Globus pallidus (tissue), 1 donor: ENCODE measurements at regions not wholly inside any gene's neighbourhood (a gene's known extent, or its start where the extent isn't known, plus 50 kb on each side); places are given as distances from the start of the nearest gene placed in this dataset.
A peak's percentile ranks its signal among the peaks of the same experiment; 100 is the strongest.
"Not testable (repeated sequence)": the region's sequence is repeated elsewhere in the genome, so short reads cannot be mapped to it uniquely, and the experiment has no call there.

ENCODE experiments used
- DNase-seq: peaks from one replicate; pipeline ENCODE4 v3.0.0-alpha.2; 2015; ENCODE audit warnings: low spot score

DNA sequence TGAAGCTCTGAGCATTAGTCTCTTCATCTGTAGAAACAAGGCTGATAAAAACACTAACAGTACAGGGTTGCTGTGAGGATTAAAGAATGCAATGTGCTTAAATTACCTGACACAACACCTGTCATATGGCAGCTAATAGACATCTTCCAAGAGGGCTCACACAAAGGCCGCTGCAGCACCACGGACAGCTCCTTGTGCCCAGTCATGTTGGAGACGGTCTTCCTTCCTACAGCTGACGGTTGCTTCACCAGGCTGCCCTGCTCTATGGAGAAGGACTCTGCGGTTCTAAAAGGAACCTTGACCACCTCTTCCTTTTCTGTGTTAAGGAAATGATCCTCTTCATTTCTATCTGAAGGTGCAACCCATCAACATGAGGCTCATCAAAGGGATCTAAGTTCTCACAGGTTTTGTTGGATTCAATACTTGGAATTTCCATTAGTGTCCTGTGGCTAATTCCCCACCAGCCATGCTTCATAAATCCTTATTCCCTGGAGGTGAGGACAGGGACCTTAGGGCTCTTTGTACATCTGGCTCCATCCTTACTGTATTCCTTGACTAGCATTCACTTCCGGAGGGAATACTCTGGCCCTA, 138.9 kb upstream of the CES5A start:
- DNase-seq: peak; percentile 7

DNA sequence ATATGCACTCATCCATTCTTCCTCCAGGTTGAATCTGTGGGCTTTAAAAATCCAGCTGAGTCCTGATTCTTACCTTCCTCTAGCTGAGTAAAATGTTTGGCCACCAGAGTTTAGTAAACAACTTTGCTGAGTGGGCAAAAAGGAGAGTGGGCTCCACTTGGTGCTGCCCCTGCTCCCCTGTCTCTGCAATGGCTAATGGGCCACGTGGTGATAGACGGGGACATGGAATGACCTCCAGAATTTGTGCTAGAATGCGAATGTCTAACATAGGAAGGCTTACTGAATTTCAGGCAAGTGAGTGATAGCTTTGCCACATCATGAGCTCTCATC, 137.3 kb upstream of the CES5A start:
- DNase-seq: no peak

DNA sequence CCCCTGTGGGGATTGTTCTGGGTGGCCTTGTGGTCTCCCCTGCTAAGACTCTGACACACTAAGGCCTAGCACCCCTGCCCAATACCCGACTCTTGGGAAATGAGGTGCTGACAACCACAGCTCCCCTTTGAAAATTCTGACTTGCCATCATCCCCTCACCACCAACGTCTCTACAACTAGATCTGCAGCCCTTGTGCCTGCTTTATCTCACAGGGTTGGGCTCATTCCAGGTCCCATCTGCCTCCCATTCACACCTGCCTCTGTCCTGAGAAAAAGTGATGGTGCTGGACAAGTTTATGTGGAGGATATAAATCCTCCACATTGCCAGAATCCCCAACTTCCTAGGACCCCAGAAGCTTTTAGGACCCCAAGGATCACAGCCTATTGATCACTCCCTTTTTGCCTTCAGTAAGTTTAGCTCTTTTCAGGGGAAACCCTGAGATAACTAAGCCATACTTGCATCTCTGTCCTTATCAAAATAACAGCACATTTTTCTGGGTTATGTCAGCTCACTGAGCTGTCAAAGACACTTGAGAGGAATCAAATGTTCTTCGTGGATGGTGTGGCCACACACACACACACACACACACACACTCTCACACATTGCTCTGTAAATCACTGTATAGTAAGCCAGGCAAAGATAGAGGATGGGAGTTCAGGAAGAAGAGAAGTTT, 136.8 kb upstream of the CES5A start:
- no peak for DNase-seq

DNA sequence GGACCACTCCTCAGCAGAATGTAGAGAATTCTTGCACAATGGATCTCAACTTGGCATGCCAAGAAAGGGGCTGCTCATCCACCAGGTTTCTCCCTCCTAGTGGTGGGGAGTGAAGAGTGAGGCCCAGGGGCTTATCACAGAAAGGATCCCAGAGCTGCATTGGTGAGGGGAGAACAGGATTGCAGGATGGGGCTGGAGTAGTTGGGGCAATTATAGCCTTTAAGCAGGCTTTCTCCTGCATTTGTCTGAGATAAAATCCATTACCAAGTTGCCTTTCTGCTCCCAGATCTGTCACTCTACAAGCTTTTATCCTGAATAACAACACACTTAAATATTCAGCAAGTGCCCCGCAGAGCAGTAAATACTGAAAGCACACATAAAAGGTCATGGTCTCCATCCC, 130.8 kb upstream of the CES5A start:
- DNase-seq: no peak

DNA sequence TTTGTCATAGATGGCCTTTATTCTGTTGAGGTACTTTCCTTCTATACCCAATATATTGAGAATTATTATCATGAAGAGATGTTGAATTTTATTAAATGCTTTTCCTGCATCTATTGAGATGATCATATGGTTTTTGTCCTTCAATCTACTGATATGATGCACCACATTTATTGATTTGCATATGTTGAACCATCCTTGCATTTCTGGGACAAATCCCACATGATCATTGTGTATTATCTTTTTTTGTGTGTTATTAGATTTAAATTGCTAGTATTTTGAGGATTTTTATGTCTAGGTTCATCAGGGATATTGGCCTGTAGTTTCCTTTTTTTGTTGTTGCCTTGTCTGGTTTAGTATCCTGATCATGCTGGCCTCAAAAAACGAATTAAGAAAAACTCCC, 124.5 kb upstream of the CES5A start:
- DNase-seq: no peak

DNA sequence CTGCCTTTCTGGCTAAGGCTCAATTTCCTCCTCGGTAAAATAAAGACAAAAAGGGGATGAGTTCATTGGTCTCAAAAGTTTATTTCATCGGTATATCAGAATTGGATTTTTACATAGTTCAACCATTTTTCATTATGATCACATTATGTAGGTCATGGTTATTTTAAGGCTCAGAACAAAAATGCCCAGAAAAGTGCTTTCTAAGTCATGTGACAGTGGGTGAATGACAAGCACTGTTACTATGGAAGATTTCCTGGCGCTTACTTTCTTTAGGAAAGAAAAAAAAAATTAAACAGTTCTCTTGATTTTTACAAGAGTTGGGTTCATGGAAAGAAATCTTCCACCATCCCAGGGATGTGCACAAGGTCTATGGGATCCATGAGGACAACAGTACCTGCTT, 117.9 kb upstream of the CES5A start:
- no peak for DNase-seq

DNA sequence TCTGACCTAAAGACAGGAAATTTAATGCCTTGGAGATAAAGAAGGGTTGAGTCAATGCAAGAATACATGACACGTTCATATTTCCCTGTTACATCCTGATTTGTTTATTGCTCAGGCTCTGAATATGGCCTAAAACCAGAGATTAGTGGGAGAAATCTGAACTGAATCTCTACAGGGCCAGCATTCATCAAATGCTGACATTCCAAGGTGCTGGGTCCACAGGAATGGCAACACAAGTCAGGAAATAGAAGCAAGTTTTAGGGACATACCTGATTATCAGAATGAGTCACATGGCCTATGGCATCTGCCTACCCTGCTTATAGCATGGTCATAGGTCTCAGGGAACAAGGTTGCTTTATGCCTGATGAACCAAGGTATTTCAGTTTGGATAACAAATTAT, 117.4 kb upstream of the CES5A start:
- no peak for DNase-seq

DNA sequence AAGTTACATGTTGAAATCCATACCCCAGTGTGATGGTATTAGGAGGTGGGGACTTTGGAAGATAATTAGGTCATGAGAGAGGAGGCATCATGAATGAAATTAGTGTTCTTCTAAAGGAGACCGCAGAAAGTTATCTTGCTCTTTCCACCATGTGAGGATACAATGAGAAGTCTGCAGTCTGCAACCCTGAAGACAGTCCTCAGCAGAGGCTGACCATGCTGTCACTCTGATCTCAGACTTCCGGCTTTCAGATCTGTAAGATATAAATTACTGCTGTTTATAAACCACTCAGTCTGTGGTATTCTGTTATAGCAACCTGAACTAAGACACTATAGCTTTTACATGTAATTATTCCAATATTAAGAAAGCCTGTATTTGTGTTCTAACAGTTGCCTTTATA, 116.7 kb upstream of the CES5A start:
- DNase-seq: no peak

DNA sequence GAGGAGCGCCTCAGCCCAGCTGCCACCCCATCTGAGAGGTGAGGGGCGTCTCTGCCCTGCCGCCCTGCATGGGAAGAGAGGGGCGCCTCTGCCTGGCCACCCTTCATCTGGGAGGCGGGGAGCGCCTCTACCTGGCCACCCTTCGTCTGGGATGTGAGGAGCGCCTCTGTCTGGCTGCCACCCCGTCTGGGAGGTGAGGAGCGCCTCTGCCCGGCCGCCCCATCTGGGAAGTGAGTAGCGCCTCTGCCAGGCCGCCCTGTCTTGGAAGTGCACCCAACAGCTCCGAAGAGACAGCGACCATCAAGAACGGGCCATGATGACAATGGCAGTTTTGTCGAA, 114.4 kb upstream of the CES5A start:
- no peak for DNase-seq

DNA sequence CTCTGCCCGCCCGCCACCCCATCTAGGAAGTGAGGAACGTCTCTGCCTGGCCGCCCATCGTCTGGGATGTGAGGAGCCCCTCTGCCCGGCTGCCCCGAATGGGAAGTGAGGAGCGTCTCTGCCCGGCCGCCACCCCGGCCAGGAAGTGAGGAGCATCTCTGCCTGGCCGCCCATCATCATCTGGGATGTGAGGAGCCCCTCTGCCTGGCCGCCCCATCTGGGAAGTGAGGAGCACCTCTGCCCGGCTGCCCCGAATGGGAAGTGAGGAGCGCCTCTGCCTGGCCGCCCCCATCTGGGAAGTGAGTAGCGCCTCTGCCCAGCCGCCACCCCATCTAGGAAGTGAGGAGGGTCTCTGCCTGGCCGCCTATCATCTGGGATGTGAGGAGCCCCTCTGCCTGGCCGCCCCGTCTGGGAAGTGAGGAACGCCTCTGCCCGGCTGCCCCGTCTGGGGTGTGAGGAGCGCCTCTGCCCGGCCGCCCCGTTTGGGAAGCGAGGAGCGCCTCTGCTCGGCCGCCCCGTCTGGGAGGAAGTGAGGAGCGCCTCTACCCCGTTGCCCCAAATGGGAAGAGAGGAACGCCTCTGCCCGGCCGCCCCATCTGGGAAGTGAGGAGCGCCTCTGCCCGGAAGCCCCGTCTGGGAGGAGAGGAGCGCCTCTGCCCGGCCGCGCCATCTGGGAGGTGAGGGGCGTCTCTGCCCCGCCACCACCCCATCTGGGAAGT, 113.8 kb upstream of the CES5A start:
- DNase-seq: not testable (repeated sequence)

DNA sequence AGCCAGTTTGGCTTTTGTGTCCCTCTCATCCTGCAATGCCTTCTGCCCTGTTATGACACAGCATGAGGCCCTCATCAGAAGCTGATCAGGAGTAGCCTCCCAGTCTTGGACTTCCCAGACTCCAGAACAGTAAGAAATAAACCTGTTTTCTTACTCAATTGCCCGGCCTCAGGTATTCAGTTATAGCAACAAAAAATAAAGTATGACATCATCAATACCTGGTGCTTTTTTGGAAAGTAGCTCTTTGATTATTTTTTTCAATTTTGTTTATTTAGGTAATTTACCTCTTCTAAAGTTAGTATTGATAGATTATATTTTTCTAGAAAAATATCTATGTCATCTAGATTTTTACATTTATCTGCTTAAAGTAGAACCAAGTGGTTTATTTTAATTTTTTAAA, 112.8 kb upstream of the CES5A start:
- DNase-seq: no peak

DNA sequence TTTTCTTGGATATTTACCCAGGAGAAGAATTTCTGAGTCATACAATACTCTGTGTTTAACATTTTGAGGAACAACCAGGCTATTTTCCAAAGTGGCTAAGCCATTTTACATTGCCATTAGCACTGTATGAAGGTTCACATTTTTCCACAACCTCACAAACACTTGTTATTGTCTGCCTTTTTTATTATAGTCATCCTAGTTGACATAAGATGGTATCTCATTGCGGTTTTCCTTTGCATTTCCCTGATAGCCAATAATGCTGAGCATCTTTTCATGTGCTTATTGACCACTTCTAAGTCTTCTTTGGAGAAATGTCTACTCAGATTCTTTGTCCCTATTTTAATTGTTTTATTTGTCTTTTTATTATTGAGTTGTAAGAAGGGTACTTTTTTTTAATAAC, 107.4 kb upstream of the CES5A start:
- no peak for DNase-seq

DNA sequence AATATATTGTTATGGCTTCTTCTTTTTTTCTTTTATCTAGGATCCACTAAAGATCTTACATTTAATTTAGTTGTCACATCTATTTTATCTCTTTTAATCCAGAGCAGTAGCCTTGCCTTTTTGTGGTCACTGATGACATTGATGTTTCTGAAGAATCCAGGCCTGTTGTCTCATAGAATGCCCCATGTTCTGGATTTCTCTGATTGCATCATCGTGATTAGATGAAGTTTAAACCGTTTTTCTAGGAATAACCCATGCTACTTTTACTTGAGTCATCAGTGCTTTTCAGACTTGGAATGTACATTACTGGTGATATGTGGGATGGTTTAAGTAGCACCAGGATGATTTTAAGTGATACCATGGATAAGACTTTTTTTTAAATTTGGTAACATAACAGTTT, 106.4 kb upstream of the CES5A start:
- DNase-seq: no peak

DNA sequence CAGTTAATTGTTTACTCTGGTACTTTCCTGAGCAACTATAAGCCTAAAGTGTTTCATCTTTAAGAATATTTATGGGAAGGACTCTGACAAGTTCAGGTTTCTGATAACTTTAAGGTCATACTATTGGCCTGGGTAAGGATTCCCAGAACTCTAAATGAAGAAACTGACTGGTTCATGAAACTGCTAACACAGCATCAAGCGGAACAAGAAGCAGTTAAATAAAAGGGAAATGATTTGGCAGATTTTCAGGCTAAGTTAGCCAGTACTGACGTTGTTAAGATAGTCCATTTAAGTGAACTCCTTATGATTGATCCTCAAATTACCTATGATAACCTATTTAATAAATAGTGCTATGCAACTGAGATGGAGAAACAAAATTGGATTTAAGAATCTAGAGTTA, 101.6 kb upstream of the CES5A start:
- DNase-seq: no peak

DNA sequence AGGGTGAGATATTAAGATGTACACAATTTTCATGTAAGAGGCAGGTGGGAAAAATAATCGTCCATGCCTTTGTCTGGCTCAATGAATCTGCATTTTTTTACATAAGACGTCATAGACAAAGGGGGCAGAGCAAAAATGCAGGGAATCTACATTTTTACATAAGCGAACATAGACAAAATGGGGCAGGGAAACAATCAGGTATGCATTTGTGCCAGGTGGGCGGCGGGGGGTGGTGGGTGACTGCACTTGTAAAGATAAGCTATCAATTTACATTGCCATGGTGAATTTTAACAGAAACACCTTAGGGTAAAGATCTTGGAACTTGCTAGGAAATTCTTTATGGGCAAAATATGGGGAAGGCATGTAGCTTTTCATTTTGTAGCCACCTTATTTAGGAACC, 96.3 kb upstream of the CES5A start:
- no peak for DNase-seq

DNA sequence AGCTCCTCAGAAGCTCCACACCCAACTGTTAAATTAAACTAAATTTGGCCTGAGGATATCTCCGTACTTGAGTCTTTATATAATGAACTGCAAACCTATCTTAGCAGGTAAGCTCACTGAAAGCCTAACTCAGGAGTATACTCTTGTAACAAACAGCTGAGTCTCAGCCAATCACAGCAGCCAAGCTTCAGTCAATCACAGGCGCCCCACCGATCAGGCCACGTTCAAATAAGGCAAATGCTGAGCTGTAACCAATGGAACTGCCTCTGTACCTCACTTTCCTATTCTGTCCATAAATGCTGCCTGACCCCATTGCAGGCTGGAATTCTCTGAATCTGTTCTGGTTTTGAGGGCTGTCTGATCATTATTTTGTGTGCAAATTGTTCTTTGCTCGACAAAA, 93.0 kb upstream of the CES5A start:
- DNase-seq: no peak

DNA sequence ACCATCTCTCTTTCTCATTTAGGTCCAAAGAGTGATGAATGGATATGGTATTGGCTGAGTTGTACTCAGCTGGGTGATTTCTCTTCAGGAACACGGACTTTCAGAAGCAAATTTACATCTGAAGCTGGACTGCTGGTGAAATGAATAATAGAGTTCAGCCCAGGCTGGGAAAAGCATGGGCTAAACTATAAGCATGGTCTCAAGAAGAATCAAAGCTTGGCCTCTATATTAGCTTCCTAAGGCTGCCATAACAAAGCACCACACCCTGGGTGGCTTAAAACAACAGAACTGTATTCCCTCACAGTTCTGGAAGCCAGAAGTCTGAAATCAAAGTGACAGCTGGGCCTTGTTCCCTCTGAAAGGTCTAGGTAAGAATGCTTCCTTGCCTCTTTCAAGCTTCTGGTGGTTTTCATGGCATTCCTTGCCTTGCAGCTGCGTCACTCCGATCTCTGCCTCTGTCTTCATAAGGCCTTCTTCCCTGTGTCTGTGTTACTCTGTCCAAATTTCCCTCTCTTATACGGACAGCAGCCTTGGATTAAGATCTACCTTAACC, 89.8 kb upstream of the CES5A start:
- no peak for DNase-seq

DNA sequence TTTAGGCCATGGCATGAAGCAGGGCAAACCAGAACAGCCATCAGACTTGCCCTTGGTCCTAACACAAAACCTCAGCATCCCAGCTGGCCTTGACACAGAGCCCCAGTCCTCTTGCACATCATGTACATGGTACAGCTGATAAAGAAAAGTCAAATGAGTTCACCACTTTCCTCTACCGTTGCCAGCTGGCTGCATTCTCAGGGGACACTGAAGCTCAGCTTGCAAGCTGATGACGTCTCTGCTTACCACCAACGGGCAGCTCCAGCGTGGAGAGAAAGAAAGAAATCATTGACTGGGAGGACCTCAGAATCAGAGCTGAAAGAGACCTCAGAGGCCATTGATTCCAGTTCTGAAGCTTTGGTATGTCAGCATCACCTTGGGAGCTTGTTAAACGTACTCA, 80.7 kb upstream of the CES5A start:
- DNase-seq: peak; percentile 81

DNA sequence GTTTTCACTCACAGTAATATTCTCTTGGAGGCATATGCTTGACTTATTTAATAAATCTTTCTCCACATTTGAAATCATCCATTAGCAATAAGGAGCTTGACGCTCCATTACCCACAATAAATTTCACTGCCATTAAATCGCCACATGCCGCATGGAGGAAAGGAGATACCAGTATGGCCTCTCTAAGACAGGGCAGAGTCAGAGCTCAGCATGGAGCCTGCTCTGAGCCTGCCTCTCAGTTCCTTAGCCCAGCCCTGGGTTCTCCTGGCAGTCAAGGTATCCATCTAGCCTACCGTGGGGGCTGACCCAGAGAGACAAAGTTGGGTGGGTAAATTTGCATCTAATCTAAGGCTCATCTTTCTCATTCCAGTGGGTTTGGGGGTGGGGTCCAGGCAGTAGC, 80.3 kb upstream of the CES5A start:
- no peak for DNase-seq

DNA sequence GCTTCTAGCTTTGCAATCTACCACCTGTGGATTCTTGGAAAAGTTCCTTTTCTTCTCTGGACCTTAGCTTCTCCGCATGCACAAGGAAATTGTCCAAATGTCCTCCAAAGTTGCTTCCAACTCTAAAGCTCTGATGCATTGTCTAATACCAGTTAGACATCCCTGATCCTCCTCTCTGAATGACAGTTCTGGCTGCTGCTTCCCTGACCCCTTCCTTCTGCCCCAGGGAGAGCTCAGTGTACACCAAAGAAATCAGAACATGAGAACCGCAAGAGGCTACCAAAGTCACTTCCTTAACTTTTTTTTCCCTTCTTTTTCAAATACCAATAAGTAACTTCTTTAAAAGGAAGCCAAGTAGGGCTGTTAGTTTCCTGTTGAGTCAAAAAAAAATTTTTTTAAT, 79.7 kb upstream of the CES5A start:
- no peak for DNase-seq

DNA sequence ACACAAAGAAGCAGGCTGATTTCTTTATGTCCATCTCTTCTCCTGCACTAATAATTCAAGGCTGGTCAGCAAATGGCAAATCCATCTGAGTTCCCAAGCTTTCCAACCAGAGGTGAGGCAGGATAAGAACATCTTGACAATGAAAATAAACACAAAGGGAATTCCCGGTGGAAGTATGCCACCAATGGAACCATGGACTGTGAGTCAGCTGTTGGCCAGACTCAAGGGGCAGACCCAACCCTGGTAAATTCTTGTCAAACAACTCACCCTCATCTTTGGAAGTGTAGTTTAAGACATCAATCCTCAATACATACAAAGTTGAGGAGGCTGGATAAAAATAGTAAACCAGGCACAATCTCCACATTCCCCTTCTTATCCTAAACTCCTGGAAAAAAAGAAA, 74.3 kb upstream of the CES5A start:
- DNase-seq: no peak

DNA sequence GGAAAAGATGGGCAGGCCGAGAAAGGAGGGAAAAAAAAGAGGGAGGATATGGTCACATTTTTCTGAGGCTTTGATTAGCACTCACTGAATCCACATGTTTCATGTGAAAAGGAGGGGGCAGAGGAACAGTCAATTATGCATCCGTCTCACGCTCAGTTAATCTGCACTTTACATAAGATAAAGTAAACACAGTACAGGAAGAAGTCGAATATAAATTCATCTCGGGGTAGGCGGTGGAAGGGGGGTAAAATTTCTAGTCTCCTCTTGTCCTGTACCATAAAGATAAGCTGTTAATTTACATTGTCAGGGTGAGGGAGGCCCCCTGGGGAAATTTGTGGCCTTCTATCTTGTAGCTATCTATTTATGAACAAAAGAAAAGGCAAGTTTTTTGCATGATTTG, 73.1 kb upstream of the CES5A start:
- DNase-seq: no peak

DNA sequence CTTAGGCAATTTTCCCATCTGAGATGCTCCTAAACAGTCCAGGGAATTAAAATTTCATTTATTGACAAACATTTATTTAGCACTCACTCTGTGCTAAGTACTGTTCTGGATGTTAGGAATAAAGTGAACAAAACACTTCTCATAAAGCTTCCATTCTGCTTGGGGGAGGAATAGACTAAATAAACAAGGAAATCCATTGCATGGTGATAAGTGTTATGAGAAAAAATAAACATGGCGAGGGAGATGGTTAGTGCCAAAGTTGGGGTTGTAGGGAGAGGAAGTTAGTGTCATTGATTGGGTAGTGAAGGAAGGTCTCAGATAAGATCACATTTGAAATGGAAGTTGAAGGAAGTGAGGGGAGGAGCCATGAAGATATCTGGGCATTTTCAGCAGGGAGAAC, 72.2 kb upstream of the CES5A start:
- DNase-seq: no peak

DNA sequence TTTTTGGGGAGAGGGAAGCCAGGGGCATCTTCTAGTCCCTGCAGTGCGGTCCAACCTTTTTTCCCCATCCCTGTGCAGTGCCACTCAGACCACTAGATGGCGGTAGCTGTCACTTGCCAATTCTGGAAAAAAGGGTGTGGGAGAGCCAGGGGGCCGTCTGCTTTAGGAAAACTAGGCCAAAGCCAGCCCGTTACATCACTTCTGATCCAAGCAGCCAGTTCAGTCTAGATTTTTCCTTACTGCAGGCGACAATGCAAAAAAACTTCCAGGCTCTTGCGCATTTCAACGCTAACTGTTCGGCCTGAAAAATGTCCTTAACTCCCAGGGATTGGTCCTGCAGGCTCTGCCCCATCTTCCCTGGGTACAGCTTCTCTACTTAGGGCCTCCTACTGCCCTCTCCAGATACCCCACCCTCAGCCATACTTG, 69.2 kb upstream of the CES5A start:
- DNase-seq: peak; percentile 81
